SK-N-SH treated with all-trans-retinoic acid at 6 μM for 48 hours (cell line): ENCODE measurements at regions not wholly inside any gene's neighbourhood (a gene's known extent, or its start where the extent isn't known, plus 50 kb on each side); places are given as distances from the start of the nearest gene placed in this dataset.

Experiments used
- ATAC-seq: fragments of 200-7000 bp; cut with Tn5 transposase; 3 replicates; pipeline ENCODE4 v1.9.1; 2020; ENCODE audit warnings: mild to moderate bottlenecking, moderate library complexity
- ARNTL ChIP-seq: fragments of 450-650 bp; formaldehyde crosslinking; IDR thresholded peaks from 2 replicates; pipeline ENCODE4 v1.5.0; 2020; ENCODE audit warnings: low read depth, mild to moderate bottlenecking, moderate library complexity, borderline replicate concordance
- CSDC2 ChIP-seq: fragments of 250-450 bp; sonication (Bioruptor Pico); IDR thresholded peaks from 2 replicates; pipeline ENCODE4 v1.5.0; 2020; ENCODE audit warnings: mild to moderate bottlenecking, moderate library complexity
- ESRRG ChIP-seq: fragments of 250-450 bp; sonication (Bioruptor Pico); IDR thresholded peaks from 2 replicates; pipeline ENCODE4 v1.6.1; 2021; ENCODE audit warnings: mild to moderate bottlenecking
- GLIS3 ChIP-seq: fragments of 250-450 bp; sonication (Bioruptor Pico); IDR thresholded peaks from 2 replicates; pipeline ENCODE4 v1.5.0; 2020; ENCODE audit warnings: mild to moderate bottlenecking, moderate library complexity
- ISL1 ChIP-seq: fragments of 250-450 bp; sonication (Bioruptor Pico); IDR thresholded peaks from 2 replicates; pipeline ENCODE4 v2.1.2; 2022; ENCODE audit warnings: mild to moderate bottlenecking, moderate library complexity
- OSR1 ChIP-seq: fragments of 250-450 bp; sonication (Bioruptor Pico); IDR thresholded peaks from 2 replicates; pipeline ENCODE4 v1.8.0; 2022; ENCODE audit warnings: moderate library complexity, mild to moderate bottlenecking, inconsistent platforms
- PPARA ChIP-seq: fragments of 250-450 bp; sonication (Bioruptor Pico); IDR thresholded peaks from 2 replicates; pipeline ENCODE4 v1.5.0; 2020; ENCODE audit warnings: mild to moderate bottlenecking, borderline replicate concordance
- RARB ChIP-seq: fragments of 250-450 bp; sonication (Bioruptor Pico); IDR thresholded peaks from 2 replicates; pipeline ENCODE4 v1.8.0; 2021; ENCODE audit warnings: mild to moderate bottlenecking, moderate library complexity
- SNAI2 ChIP-seq: fragments of 250-450 bp; sonication (Bioruptor Pico); IDR thresholded peaks from 2 replicates; pipeline ENCODE4 v1.5.0; 2020; ENCODE audit warnings: mild to moderate bottlenecking, moderate library complexity
- TCF4 ChIP-seq: fragments of 250-450 bp; sonication (Bioruptor Pico); IDR thresholded peaks from 2 replicates; pipeline ENCODE4 v1.8.0; 2021; ENCODE audit warnings: mild to moderate bottlenecking, moderate library complexity, borderline replicate concordance
- ZC3H10 ChIP-seq: fragments of 250-450 bp; sonication (Bioruptor Pico); IDR thresholded peaks from 2 replicates; pipeline ENCODE4 v1.5.1; 2021; ENCODE audit warnings: mild to moderate bottlenecking, moderate library complexity
- ZFP3 ChIP-seq: fragments of 250-450 bp; sonication (Bioruptor Pico); IDR thresholded peaks from 2 replicates; pipeline ENCODE4 v1.5.0; 2020; ENCODE audit warnings: mild to moderate bottlenecking, moderate library complexity
- ZFP30 ChIP-seq: fragments of 450-650 bp; formaldehyde crosslinking; IDR thresholded peaks from 2 replicates; pipeline ENCODE4 v1.5.0; 2022; ENCODE audit warnings: mild to moderate bottlenecking, moderate library complexity
- ZNF565 ChIP-seq: fragments of 450-650 bp; formaldehyde crosslinking; conservative IDR thresholded peaks from 2 replicates; pipeline ENCODE4 v1.5.0; 2020; ENCODE audit warnings: low read depth, mild to moderate bottlenecking, moderate library complexity
- ZNF70 ChIP-seq: fragments of 450-650 bp; formaldehyde crosslinking; IDR thresholded peaks from 2 replicates; pipeline ENCODE4 v1.5.0; 2020; ENCODE audit warnings: mild to moderate bottlenecking, moderate library complexity
- TF ChIP-seq, protein P1 (sequence below): fragments of 250-450 bp; sonication (Bioruptor Pico); IDR thresholded peaks from 2 replicates; pipeline ENCODE4 v1.8.0; 2020; ENCODE audit warnings: mild to moderate bottlenecking, moderate library complexity, borderline replicate concordance
- TF ChIP-seq, protein P2 (sequence below): fragments of 250-450 bp; sonication (Bioruptor Pico); IDR thresholded peaks from 2 replicates; pipeline ENCODE4 v1.5.1; 2020; ENCODE audit warnings: low read depth, mild to moderate bottlenecking, moderate library complexity
- TF ChIP-seq, protein P3 (sequence below): fragments of 250-450 bp; sonication (Bioruptor Pico); IDR thresholded peaks from 2 replicates; pipeline ENCODE4 v1.5.1; 2021; ENCODE audit warnings: mild to moderate bottlenecking, moderate library complexity
- TF ChIP-seq, protein P4 (sequence below): fragments of 250-450 bp; sonication (Bioruptor Pico); IDR thresholded peaks from 2 replicates; pipeline ENCODE4 v1.5.0; 2020; ENCODE audit warnings: mild to moderate bottlenecking, moderate library complexity
- TF ChIP-seq, protein P5 (sequence below): fragments of 250-450 bp; sonication (Bioruptor Pico); IDR thresholded peaks from 2 replicates; pipeline ENCODE4 v1.8.0; 2021; ENCODE audit warnings: low read depth, mild to moderate bottlenecking, moderate library complexity, borderline replicate concordance

DNA sequence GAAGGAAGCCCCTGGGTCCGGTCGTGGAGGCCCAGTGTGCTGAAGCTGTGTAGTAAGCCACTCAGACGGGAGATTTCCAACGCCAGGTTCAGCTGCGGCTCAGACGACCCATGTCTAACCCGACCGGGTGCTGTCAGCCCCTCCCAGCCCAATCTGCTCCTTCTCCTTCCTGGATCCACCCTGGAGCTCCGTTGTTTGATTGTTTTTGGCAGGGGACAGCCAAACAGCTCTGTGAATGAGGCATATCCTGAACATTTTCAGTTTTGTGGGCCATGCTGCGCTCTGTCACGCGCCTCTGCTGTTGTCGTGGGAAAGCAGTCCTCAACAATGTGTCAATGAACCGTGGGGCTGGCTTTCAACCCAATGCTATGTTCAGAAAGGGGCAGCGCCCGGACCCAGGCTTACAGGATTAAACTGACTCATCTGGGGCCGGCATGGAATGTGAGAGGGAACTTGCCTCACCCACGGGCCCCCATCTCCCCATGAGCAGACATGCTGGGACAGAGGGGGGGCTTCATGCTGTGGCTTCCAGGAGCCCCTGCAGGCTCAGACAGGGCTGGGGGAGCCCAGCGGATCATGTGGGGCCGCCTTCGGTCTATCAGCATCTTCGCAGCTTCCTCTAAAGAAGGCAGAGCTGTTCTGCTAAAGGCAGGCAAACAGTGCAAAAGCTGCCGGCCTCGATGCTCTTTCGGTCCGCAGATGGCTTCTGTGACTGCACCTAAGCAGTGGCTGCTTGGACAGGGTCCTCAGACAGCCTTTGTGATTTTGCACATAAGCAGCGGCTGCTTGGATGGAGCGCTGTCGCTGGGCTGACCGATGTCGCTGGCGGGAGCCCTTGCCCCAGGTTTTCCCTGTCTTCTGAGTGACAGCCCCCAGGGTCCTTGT lies 101.7 kb downstream of the RIPK4 start:
- peak; percentile 54 for ATAC-seq
- TF ChIP-seq PPARA: no peak
- TF ChIP-seq, all 23 proteins: peak for 0

DNA sequence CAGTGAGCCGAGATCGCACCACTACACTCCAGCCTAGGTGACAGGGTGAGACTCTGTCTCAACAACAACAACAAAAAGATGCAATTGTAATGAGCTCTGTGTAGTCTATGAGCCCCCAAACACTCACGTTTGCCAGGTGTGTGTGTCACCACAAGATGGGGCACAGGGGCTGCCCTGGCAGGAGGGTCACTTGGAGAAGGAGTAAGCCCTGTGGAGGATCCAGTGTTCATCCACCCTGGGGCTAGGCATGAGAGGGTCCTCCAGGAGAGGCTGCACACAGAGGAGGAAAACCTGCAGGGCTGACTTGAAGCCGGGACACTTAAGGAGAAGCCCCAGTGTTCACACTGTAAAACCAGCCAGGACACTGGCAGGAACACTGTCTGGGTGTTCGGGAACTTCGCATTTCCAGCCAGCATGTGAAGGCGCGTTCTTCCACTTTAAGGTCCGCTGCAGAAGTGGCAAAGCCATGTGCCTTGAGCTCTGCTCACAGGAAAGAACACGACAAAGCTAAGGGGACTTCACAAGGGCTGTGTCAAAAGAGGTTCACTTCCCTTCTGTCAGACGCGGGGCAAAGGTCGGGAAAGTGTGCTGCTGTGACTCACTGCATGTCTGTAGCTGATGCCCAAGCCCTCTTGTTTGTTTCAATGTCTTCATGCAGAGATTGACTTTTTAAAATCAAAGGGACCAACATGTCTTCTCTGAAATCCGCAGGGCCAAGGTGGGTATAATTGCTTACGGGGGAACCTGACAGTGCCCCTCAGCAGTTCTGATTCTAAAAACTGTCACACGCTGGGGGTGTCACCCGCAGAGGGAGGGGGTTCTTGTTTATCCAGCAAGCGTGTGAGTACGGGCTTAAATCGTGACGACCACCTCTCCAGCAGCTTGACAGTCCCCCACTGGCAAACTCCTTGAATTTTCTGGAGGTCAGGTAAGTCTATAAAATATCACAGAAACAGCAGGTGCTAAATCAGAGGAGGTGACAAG lies 102.8 kb downstream of the RIPK4 start:
- TF ChIP-seq, protein P1, sequence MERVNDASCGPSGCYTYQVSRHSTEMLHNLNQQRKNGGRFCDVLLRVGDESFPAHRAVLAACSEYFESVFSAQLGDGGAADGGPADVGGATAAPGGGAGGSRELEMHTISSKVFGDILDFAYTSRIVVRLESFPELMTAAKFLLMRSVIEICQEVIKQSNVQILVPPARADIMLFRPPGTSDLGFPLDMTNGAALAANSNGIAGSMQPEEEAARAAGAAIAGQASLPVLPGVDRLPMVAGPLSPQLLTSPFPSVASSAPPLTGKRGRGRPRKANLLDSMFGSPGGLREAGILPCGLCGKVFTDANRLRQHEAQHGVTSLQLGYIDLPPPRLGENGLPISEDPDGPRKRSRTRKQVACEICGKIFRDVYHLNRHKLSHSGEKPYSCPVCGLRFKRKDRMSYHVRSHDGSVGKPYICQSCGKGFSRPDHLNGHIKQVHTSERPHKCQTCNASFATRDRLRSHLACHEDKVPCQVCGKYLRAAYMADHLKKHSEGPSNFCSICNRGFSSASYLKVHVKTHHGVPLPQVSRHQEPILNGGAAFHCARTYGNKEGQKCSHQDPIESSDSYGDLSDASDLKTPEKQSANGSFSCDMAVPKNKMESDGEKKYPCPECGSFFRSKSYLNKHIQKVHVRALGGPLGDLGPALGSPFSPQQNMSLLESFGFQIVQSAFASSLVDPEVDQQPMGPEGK (CRISPR knock-in tag): no peak
- TF ChIP-seq ZC3H10 (CRISPR knock-in tag): no peak
- TF ChIP-seq ZFP3 (CRISPR knock-in tag): no peak
- no peak for TF ChIP-seq ESRRG (CRISPR knock-in tag)
- no peak for TF ChIP-seq CSDC2
- TF ChIP-seq RARB (CRISPR knock-in tag): no peak
- TF ChIP-seq, protein P2, sequence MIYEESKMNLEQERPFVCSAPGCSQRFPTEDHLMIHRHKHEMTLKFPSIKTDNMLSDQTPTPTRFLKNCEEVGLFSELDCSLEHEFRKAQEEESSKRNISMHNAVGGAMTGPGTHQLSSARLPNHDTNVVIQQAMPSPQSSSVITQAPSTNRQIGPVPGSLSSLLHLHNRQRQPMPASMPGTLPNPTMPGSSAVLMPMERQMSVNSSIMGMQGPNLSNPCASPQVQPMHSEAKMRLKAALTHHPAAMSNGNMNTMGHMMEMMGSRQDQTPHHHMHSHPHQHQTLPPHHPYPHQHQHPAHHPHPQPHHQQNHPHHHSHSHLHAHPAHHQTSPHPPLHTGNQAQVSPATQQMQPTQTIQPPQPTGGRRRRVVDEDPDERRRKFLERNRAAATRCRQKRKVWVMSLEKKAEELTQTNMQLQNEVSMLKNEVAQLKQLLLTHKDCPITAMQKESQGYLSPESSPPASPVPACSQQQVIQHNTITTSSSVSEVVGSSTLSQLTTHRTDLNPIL (CRISPR knock-in tag): no peak
- TF ChIP-seq, protein P3, sequence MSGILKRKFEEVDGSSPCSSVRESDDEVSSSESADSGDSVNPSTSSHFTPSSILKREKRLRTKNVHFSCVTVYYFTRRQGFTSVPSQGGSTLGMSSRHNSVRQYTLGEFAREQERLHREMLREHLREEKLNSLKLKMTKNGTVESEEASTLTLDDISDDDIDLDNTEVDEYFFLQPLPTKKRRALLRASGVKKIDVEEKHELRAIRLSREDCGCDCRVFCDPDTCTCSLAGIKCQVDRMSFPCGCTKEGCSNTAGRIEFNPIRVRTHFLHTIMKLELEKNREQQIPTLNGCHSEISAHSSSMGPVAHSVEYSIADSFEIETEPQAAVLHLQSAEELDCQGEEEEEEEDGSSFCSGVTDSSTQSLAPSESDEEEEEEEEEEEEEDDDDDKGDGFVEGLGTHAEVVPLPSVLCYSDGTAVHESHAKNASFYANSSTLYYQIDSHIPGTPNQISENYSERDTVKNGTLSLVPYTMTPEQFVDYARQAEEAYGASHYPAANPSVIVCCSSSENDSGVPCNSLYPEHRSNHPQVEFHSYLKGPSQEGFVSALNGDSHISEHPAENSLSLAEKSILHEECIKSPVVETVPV (CRISPR knock-in tag): no peak
- TF ChIP-seq ARNTL (CRISPR knock-in tag): no peak
- no peak for TF ChIP-seq ZFP30 (CRISPR knock-in tag)
- TF ChIP-seq, protein P4, sequence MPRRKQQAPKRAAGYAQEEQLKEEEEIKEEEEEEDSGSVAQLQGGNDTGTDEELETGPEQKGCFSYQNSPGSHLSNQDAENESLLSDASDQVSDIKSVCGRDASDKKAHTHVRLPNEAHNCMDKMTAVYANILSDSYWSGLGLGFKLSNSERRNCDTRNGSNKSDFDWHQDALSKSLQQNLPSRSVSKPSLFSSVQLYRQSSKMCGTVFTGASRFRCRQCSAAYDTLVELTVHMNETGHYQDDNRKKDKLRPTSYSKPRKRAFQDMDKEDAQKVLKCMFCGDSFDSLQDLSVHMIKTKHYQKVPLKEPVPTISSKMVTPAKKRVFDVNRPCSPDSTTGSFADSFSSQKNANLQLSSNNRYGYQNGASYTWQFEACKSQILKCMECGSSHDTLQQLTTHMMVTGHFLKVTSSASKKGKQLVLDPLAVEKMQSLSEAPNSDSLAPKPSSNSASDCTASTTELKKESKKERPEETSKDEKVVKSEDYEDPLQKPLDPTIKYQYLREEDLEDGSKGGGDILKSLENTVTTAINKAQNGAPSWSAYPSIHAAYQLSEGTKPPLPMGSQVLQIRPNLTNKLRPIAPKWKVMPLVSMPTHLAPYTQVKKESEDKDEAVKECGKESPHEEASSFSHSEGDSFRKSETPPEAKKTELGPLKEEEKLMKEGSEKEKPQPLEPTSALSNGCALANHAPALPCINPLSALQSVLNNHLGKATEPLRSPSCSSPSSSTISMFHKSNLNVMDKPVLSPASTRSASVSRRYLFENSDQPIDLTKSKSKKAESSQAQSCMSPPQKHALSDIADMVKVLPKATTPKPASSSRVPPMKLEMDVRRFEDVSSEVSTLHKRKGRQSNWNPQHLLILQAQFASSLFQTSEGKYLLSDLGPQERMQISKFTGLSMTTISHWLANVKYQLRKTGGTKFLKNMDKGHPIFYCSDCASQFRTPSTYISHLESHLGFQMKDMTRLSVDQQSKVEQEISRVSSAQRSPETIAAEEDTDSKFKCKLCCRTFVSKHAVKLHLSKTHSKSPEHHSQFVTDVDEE (CRISPR knock-in tag): no peak
- no peak for TF ChIP-seq SNAI2 (CRISPR knock-in tag)
- TF ChIP-seq OSR1 (CRISPR knock-in tag): no peak
- no peak for TF ChIP-seq ZNF70 (CRISPR knock-in tag)
- TF ChIP-seq PPARA: no peak
- no peak for TF ChIP-seq ZNF565 (CRISPR knock-in tag)
- TF ChIP-seq, protein P5, sequence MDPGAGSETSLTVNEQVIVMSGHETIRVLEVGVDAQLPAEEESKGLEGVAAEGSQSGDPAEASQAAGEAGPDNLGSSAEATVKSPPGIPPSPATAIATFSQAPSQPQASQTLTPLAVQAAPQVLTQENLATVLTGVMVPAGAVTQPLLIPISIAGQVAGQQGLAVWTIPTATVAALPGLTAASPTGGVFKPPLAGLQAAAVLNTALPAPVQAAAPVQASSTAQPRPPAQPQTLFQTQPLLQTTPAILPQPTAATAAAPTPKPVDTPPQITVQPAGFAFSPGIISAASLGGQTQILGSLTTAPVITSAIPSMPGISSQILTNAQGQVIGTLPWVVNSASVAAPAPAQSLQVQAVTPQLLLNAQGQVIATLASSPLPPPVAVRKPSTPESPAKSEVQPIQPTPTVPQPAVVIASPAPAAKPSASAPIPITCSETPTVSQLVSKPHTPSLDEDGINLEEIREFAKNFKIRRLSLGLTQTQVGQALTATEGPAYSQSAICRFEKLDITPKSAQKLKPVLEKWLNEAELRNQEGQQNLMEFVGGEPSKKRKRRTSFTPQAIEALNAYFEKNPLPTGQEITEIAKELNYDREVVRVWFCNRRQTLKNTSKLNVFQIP (CRISPR knock-in tag): no peak
- no peak for TF ChIP-seq GLIS3 (CRISPR knock-in tag)
- TF ChIP-seq ISL1 (CRISPR knock-in tag): no peak
- no peak for TF ChIP-seq TCF4 (CRISPR knock-in tag)
- ATAC-seq: peak; percentile 30; the same call in 1 of the 3 replicates
